Stomach (tissue), 8 donors: ENCODE measurements at regions not wholly inside any gene's neighbourhood (a gene's known extent, or its start where the extent isn't known, plus 50 kb on each side); places are given as distances from the start of the nearest gene placed in this dataset.

Experiments
- DNase-seq, 2 donors: peaks; one replicate each; pipeline versions ENCODE4 v3.0.0 to v3.0.0-alpha.2; 2013 to 2019
- H3K27ac ChIP-seq, 5 donors: fragments of 200-600 bp in 4 of 5; sonication (generic) in 4 of 5; one replicate each; pipeline ENCODE4 v1.5.1; 2013 to 2019; ENCODE audit warnings: mild to moderate bottlenecking in 1 of 5, moderate library complexity in 1 of 5
- H3K27me3 ChIP-seq, 3 donors: fragments of 200-600 bp; sonication (generic); one replicate each; pipeline ENCODE4 v1.5.1; 2017 to 2019; ENCODE audit warnings: mixed run types in 1 of 3
- H3K36me3 ChIP-seq, 4 donors: fragments of 200-600 bp; sonication (generic); 1 replicate in 3 of 4; 2 replicates in 1 of 4; pipeline ENCODE4 v1.5.1; 2016 to 2019
- H3K4me1 ChIP-seq, 4 donors: fragments of 200-600 bp; sonication (generic); one replicate each; pipeline ENCODE4 v1.5.1; 2016 to 2019
- H3K4me3 ChIP-seq, 4 donors: fragments of 200-600 bp; sonication (generic) in 3 of 4; one replicate each; pipeline ENCODE4 v1.5.1; 2016 to 2019; ENCODE audit warnings: mild to moderate bottlenecking in 1 of 4
- H3K9me3 ChIP-seq, 4 donors: fragments of 200-600 bp; sonication (generic); one replicate each; pipeline ENCODE4 v1.5.1; 2016 to 2019
- CTCF ChIP-seq, 7 experiments: fragments of 450-650 bp in 4 of 7; fragments of 200-600 bp in 3 of 7; sonication (generic) in 3 of 7; IDR thresholded peaks; one replicate each; pipeline ENCODE4 v1.5.1; 2016 to 2019; ENCODE audit warnings: antibody characterized with exemption in 7 of 7, control low read depth in 2 of 7, mild to moderate bottlenecking in 1 of 7
- EP300 ChIP-seq: sonication (generic); formaldehyde crosslinking; IDR thresholded peaks from one replicate; pipeline ENCODE4 v1.6.1; 2017; ENCODE audit warnings: antibody characterized with exemption
- POLR2A ChIP-seq, 4 donors: fragments of 450-650 bp; IDR thresholded peaks; one replicate each; pipeline ENCODE4 v1.6.1; 2016; ENCODE audit warnings: antibody characterized with exemption in 4 of 4, control low read depth in 2 of 4, mild to moderate bottlenecking in 1 of 4, moderate library complexity in 1 of 4
- POLR2AphosphoS5 ChIP-seq, 3 donors: sonication (generic); formaldehyde crosslinking; IDR thresholded peaks; one replicate each; pipeline ENCODE4 v1.6.1; 2016; ENCODE audit warnings: antibody characterized with exemption in 3 of 3
- WGBS, 5 donors: extraction: QIAGEN DNeasy Blood & Tissue Kit in 3 of 5; methylation state at CpG; one replicate each; pipeline versions ENCODE4 v1.1.5 to v1.1.7; 2013 to 2018; 5-methylcytosine and 5-hydroxymethylcytosine counted together
- intact Hi-C: fragments of 100-400 bp; cut with DNase I; formaldehyde crosslinking; loops from one replicate; pipeline ENCODE4 v1.15.1; 2023; ENCODE audit warnings: low total_unique reads
- donor health status: healthy with polysubstance abuse.
- donor health status: Bipolar disorder and iron deficiency.
- donor health status: healthy.

- TF ChIP-seq CTCF (IDR thresholded peaks at IDR 0.05) (no peak), EP300 (no peak), POLR2A (IDR thresholded peaks at IDR 0.05) (no peak), POLR2AphosphoS5 (IDR thresholded peaks at IDR 0.05) (no peak)
- H3K36me3 ChIP-seq = no peaks in the 10 kb centered on the region
- no peaks in the 10 kb centered on the region for H3K9me3 ChIP-seq
- no peak for DNase-seq
- no peak overlapping the region for H3K4me3 ChIP-seq
- 76 to 88% (median 79%) methylated on average over 6 of the region's 6 CpGs for WGBS, 5 donors
- H3K4me1 ChIP-seq = no peaks in the 10 kb centered on the region
- intact Hi-C loops = no loop called here
- H3K27ac ChIP-seq = no peak overlapping the region
- H3K27me3 ChIP-seq = no peaks in the 10 kb centered on the region
Measured at GRCh38 chr21:20020026-20020425, 978.2 kb upstream of the NCAM2 start.

- 52 to 78% (median 64%) methylated on average over 2 of the region's 2 CpGs for WGBS, 5 donors
- H3K27me3 ChIP-seq = no peaks in the 10 kb centered on the region
- intact Hi-C loops = no loop called here
- no peak for DNase-seq
- H3K4me1 ChIP-seq = no peaks in the 10 kb centered on the region
- no peak overlapping the region for H3K4me3 ChIP-seq
- H3K36me3 ChIP-seq = no peaks in the 10 kb centered on the region
- H3K9me3 ChIP-seq = no peaks in the 10 kb centered on the region
- TF ChIP-seq POLR2A (IDR thresholded peaks at IDR 0.05) = no peak
- TF ChIP-seq EP300 = no peak
- no peak for TF ChIP-seq CTCF (IDR thresholded peaks at IDR 0.05)
- H3K27ac ChIP-seq = no peak overlapping the region
Measured at GRCh38 chr21:20023193-20023592, 975.0 kb upstream of the NCAM2 start.

- intact Hi-C loops = no loop called here
- H3K4me3 ChIP-seq = no peak overlapping the region
- 87 to 95% (median 90%) methylated on average over 7 of the region's 7 CpGs for WGBS, 5 donors
Measured at GRCh38 chr21:20024741-20025140, 973.5 kb upstream of the NCAM2 start.

GRCh38 chr21:20026543-20026942 is 971.7 kb upstream of the NCAM2 start:
- intact Hi-C loops = no loop called here
- TF ChIP-seq EP300 = no peak
- TF ChIP-seq POLR2AphosphoS5 (IDR thresholded peaks at IDR 0.05) = no peak
- no peak for TF ChIP-seq CTCF (IDR thresholded peaks at IDR 0.05)
- no peak for TF ChIP-seq POLR2A (IDR thresholded peaks at IDR 0.05)
- Histone ChIP-seq H3K9me3 (no peaks in the 10 kb centered on the region), H3K36me3 (no peaks in the 10 kb centered on the region), H3K4me3 (no peak overlapping the region), H3K27ac (no peak overlapping the region), H3K27me3 (no peaks in the 10 kb centered on the region), H3K4me1 (no peaks in the 10 kb centered on the region)
- 85 to 100% (median 96%) methylated on average over 2 of the region's 2 CpGs for WGBS, 5 donors
- DNase-seq = no peak

More at GRCh38 chr21:20024741-20025140, 973.5 kb upstream of the NCAM2 start:
- Histone ChIP-seq H3K36me3 (no peaks in the 10 kb centered on the region), H3K4me1 (no peaks in the 10 kb centered on the region), H3K27ac (no peak overlapping the region), H3K9me3 (no peaks in the 10 kb centered on the region), H3K27me3 (no peaks in the 10 kb centered on the region)
- TF ChIP-seq EP300 (no peak), POLR2A (IDR thresholded peaks at IDR 0.05) (no peak), POLR2AphosphoS5 (IDR thresholded peaks at IDR 0.05) (no peak), CTCF (IDR thresholded peaks at IDR 0.05) (no peak)
- DNase-seq = no peak
